ENCODE measurements at regions not wholly inside any gene's neighbourhood (a gene's known extent, or its start where the extent isn't known, plus 50 kb on each side); places are given as distances from the start of the nearest gene placed in this dataset.

- no peak for TF ChIP-seq CTCF (conservative IDR thresholded peaks at IDR 0.05)
Measured at GRCh38 chr22:48980409-48980808, 847.3 kb downstream of the BRD1 start.

GRCh38 chr22:48979482-48979881 lies 848.2 kb downstream of the BRD1 start:
- no peak overlapping the region for H3K27ac ChIP-seq
- peak; percentile 59 for TF ChIP-seq CTCF (conservative IDR thresholded peaks at IDR 0.05)

More at GRCh38 chr22:48980409-48980808, 847.3 kb downstream of the BRD1 start:
- H3K27ac ChIP-seq: no peak overlapping the region

- TF ChIP-seq CTCF (conservative IDR thresholded peaks at IDR 0.05): no peak
- no peak overlapping the region for H3K27ac ChIP-seq
Measured at GRCh38 chr22:48976556-48977535, 850.8 kb downstream of the BRD1 start.

GRCh38 chr22:48975886-48976285 lies 851.8 kb downstream of the BRD1 start:
- TF ChIP-seq CTCF (conservative IDR thresholded peaks at IDR 0.05): no peak
- no peak overlapping the region for H3K27ac ChIP-seq

- TF ChIP-seq CTCF (conservative IDR thresholded peaks at IDR 0.05): no peak
- H3K27ac ChIP-seq: no peak overlapping the region
Measured at GRCh38 chr22:48975316-48975741, 852.3 kb downstream of the BRD1 start.

GRCh38 chr22:48974443-48975315 lies 853.0 kb downstream of the BRD1 start:
- H3K27ac ChIP-seq: no peak overlapping the region
- no peak for TF ChIP-seq CTCF (conservative IDR thresholded peaks at IDR 0.05)

- TF ChIP-seq CTCF (conservative IDR thresholded peaks at IDR 0.05): no peak
- no peak overlapping the region for H3K27ac ChIP-seq
Measured at GRCh38 chr22:48973694-48974041, 854.0 kb downstream of the BRD1 start.

Measured in VCaP (cell line).